Dedifferentiated amniotic fluid mesenchymal stem cell (primary cell): ENCODE measurements at regions not wholly inside any gene's neighbourhood (a gene's known extent, or its start where the extent isn't known, plus 50 kb on each side); places are given as distances from the start of the nearest gene placed in this dataset.

ENCODE experiments used
- DNase-seq: peaks from one replicate; pipeline ENCODE4 v3.0.0-alpha.2; 2016; ENCODE audit errors: extremely low spot score

DNA sequence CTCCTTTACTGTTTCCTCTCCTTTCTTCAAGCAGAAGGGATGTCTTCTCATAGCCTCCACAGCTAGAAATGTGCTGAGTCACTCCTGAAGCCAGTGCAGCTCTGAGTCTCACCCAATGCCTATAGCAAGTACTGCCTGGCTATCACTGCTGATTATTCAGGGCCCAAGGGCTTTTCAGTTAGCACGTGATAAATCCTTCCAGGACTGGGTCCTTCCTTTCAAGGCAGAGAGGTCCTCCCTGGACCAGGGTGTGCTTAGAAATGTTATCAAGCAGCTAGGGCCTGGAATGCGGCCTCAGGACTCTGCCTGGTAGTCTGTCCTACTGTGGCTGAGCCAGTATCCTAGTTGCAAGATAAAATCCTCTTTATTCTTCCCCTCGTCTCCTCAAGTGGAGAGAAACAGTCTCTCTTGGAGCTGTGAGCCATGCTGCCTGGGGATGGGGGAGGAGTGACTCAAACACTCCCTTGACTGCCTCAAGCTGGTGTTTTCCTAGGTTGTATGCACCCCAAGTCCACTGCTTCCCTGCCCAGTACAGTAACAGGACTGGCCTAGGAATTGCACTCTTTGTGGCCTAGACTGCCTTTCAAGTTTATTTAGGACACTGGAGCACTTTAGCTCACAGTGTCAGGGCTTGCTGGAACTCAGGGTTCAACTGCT is 198.7 kb upstream of the SERP2 start:
- DNase-seq = peak; percentile 35

DNA sequence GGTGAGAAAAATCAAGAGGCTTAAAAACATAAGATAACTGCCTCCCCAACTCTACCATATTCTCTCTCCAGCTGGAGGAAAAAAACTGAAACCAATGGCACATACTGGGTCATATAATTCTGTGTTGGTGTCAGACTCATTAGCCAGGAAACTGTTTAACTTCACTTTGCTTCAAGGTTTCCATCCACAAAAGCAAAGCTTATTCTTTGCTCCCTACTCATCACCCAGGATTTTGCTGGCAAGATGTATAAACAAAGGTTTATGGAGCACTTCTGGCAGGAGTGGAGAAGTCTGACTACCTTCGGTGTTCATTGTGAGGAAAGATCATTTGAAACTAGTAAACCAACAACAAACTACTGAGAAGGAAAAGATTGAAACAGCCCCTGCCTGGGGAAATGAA is 197.5 kb upstream of the SERP2 start:
- no peak for DNase-seq

DNA sequence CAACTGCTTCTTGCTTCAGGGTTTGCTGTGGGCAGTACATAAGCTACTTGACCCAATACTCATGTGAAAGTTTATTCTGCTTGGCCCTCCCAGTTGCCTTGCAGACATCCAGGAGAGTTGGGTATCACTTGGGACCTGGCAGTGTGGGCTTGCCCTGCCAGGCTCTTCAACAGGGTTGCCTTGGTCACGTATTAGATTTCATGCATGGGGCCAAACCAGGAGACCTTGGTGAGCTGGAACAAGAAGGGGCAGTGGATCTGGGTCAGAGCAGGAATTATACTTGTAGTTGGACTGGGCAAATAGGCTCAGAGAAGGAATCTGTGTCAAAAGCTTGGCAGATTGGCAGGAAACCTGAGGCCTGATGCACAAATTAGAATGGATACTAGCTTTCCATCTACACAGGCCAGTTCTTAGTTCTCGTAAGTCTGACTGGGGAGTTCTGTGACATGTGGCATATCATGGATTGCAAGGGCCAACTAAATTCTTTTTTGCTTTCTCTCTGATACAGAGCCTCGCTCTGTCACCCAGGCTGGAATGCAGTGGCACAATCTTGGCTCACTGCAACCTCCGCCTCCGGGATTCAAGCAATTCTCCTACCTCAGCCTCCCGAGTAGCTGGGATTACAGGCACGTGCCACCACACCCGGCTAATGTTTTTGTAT is 192.6 kb upstream of the SERP2 start:
- DNase-seq = no peak

DNA sequence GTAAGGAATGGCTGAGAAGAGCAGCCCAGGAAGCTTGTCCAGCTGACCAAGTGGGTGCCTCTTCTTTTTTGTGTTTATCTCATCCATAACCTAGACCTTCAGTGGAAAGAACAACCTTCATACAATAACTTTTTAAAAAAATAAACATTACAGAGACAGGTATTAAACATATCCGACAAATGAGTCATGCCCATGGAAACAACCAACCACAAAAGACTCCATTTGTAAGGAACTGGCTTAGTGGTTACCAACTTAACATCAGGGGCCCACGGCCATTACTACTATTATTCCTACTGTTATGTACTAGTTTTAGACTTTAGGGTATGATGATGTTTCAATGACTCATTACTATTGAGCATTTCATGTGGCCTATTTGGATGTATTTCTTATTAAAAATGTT is 191.7 kb upstream of the SERP2 start:
- no peak for DNase-seq

DNA sequence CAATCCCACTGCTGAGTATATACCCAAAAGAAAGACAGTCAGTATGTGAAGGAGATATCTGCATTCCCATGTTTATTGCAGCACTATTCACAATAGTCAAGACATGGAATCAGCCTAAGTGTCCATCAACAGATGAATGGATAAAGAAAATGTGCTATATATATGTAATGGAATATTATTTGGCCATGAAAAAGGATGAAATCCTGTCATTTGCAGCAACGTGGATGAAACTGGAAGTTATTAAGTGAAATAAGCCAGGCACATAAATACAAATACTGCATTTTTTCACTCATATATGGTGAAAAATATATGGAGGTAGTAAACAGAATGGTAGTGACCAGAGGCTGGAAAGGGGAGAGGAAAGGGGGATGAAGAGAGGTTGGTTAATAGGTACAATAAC is 188.9 kb upstream of the SERP2 start:
- no peak for DNase-seq

DNA sequence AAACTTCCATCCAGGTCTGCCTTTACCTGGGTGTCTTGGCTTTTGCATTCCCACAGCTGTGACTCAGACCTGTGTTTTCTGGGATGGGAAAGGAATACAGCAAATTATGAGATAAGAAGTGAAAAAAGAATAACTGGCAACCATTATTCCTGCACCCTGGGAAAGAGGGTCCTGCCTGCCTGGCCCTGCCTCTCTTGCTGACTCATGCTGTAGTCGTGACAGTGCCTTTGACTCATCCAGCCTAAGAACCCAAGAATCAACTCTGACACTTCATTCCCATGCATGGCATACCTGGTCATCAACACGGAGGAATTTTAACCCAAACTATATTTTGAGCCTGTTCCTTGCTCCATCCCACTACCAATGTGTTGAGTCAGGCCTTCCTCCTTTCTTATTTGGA is 185.4 kb upstream of the SERP2 start:
- DNase-seq = no peak

DNA sequence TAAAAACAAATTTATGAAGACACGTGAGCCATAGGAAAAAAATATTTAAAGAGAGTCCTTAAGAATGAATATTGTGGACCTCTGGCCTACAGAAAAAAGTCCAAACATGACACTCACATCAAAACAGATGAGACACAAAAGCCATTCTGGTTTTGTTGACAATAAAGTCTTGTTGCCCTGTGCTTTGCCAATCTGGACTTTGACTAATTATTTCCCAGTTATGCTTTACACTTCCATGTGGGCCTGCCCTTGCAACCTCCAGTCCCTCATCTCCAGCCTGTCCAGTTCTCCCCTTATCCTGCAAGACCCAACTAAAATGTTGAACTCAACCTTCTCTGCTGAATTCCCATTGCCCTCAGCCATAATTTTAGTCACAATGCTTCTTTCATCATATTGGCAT is 184.5 kb upstream of the SERP2 start:
- DNase-seq = no peak

DNA sequence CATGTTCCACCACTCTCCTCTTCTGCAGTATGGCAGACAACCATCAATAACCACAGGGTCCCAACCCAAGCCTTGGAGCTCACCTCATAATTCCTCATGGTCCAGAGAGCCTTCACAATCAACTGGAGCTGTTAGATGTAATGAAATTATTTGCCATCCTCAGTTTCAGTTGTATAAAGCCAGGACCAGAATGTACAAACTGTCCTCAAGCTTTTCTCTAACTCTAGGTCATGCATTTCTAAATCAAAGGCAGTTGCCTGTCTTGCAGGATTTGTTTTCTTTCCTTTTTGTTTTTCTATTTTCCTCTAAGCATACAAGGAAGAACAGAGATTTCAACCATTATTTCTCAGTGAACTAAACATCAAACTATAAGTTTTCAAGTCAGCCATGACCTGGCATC is 182.5 kb upstream of the SERP2 start:
- no peak for DNase-seq

DNA sequence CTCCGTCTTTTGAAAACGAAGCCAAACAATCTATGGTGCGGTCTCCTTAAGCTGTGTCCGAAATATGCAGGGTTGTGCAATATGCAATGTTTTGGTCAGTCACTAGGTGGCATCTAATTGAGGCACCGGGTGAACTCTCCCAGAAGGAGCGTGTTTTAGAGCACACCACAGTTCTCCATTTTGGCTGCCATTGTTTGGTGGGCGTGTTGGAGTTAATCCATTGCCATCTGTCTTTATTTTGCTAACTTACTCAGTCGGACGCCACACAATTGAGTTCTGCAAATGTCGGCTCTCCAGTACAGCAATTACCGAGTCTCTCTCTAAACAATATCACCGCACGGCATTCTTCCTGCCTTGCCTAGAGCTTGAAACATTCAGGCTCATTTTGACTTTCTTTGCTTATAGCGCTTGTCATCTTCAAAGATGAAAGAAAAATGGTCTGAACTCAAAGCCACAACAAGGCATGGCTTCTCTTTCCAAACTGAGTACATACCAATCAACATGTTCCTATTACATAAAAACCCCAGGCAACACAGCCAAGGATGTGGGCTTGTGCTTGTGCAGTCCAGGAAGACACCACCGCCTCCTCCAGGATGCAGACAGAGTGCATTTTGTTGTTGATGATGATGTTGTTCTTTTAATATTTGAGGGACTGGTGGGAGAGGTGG is 182.0 kb upstream of the SERP2 start:
- DNase-seq = peak; percentile 84

DNA sequence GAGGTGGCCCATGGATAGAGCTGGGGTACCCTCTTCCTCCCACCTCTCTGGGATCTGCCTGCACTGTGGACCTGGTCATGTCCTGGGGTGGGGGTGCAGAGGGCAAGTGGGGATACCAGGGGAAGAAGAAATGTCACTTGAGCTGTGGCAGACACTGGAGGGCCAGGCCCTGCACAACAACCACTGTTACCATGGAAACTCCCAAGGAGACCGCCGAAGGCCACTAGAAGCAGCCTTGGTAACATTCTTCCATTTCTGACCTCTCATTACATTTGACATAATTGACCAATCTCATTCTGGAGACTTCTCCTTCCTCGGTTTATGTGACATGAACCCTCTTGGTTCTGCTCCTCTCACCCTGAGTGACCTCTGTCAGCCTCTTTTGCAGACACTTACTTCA is 179.9 kb upstream of the SERP2 start:
- DNase-seq = no peak

DNA sequence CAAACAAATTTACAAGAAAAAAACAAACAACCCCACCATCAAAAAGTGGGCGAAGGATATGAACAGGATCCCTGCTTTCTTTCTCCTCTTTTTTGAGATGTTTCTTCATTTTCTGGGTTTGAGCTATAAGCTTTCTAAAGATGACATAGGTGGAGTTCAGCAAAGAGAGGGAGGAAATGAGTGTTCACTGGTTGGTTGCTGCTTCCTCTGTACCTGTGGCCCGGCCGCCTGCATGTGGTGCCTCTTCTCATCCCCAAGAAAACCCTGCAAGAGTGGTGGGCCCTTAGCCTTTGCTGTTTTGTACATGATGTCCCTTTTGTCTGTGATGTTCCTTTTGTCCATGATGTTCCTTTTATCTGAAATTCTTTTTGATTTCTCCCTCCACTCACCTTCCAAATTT is 178.4 kb upstream of the SERP2 start:
- no peak for DNase-seq

DNA sequence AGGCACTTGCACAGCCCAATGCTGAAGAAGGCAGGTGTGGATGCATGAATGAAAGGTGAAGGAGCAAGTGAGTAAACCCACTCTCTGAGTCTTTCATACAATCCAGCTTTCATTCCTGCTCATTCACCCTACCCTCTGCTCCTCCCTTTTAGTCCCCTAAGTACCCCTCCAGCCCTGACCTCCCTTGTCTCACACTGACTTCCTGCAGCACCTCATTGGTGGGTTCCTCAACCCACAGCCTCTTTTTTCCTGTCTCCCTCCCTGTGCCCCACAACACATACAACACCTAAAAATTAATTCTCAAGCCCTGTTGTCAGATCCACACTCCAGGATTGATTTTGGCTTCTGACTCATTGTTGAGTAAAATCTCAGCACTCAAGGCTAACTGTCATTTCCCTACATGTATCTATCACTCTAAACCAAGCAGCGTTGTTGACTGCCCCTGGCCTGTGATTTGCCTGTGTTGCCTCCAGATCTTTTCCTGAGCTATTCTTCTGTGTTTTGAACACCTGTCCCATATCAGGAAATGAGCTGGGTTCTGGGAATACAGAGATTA is 177.3 kb upstream of the SERP2 start:
- no peak for DNase-seq

DNA sequence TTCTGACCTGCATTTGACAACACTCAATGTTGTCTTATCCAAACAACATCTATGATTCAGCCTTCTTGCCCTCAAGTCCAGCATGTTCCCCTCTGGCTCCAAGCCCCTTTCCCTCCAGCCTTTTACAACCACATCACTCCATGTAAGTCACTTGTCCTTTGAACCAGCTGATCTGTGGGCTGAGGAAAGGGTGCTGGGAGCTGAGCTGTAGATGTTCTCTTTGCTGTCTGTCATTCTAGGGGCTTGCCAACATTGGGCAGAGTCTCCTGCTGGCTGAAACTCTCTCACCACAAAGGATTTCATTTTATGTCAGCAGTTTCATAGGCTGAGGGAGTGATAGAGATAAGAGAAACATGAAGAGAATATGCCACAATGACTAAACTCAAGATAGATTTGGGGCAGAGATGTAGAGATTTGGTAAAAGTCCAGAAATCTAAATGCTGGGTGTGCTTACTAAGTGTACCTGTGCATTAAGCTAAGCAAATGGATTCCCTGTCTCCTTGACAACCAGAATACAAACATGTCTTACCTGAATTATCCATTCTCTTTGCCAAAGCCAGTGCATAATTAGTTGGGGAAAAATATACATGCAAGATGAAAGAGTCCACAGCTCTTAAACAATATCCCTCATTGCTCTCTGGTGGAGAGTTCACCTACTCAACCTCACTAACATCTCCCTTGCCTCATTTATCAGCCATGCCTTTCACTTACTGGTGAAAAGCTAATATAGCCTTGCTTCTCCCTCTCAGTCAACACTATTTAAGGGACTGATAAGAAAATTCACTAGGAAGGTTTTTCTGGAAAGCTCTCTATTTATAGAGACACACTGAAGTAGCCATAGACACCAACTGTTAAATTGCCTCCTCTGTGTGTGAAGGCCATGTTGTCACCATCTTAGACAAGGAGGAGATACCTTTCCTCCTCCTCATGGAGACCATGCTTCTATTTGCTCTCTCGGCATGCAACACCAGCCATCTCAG is 175.5 kb upstream of the SERP2 start:
- no peak for DNase-seq

DNA sequence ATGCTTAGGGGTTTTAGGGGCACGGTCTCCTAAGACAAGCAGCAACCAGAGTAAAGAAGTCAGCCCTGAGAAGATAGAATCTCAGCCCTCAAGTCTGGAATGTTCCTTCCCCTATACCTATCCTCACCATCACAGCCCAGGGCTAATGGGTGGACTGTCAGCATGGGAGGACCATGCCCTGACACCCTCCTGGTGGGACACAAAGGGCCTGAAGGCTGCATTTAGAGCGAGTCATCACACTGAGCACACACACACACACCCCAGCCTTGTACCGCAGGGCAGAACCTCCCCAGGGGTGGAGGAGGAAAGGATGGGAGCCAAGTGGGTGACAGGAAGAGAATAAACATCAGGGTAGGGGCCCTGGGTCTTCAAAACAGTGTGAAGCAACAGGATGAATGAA is 174.8 kb upstream of the SERP2 start:
- no peak for DNase-seq

DNA sequence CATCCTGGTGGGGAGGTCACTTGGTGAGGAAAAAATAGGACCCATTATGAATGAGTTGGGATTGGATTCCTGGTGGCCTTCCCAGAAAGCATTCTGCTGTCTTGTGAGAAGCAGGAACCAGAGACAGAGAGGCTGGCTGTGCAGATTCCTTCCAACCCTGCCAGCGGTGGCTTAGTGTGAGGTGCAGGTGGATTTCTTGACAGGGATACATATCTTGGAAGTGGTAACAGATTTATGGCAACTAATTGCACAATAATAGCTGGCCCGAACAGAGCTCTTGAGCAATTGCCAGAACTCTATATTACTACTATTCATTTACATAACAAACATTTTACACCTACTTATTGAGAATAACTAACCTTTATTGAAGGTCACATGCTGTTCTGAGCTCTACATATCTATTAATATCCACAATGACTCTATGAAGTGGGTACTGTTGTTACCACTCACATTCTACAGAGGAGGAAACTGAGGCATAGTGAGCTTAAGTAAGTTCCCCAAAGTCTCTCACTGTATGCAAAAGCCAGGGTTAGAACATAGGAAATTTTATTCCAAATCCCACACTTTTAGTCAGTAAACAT is 173.9 kb upstream of the SERP2 start:
- DNase-seq = no peak

DNA sequence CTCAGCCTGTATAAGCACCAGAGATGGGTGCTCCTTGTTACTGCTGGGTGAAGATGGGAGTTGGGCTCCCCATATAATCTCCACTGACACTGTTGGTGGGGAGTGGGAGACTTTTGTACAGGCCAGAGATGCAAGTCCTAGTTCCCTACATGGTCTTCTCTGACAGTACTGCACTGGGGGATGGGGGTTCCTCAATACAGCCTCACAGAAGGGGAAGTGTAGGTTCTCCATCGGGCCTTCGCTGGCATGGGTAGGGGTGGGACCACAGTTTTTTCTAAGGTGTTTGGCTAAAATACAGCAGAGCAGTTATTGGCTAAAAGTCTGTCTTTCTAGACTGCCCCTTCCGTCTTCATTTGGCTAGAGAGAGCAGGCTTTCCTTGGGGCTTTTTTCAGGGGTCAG is 167.2 kb upstream of the SERP2 start:
- no peak for DNase-seq

DNA sequence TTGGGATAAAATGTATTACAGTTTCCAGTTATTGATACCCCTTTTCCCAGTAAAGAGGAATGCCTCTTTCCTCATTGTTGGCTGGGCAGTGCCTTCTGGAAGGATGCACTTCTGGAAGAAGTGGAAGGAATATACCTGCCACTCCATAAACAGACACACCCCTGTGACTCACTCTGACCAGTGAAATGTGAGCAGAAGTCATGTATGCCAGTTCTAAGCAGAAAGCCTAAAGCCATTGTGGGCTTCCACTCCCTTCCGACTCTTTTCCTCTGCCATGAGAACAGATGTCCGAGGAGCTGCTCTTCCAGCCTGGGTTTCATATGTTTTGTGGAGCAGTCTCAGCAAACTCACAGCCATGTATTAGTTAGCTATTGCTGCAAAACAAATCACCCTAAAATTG is 166.1 kb upstream of the SERP2 start:
- no peak for DNase-seq

DNA sequence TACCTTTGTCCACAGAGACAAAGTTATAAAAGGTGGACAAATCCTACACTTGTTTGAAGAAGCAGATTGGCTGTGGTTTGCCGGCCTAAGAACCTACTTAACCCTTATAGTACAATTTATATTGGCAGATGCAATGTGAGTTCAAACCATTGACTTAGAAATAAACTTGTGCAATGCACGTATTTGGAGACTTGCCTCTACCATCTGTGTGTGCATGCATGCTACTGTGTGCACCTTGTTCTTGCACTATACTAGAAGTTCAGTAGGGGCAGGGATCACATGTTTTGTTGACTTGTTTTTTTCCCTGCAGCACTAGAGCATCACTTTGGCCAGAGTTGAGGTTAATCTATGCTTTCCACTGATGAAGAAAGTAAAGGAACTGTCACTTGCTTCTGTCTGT is 163.1 kb upstream of the SERP2 start:
- DNase-seq = no peak

DNA sequence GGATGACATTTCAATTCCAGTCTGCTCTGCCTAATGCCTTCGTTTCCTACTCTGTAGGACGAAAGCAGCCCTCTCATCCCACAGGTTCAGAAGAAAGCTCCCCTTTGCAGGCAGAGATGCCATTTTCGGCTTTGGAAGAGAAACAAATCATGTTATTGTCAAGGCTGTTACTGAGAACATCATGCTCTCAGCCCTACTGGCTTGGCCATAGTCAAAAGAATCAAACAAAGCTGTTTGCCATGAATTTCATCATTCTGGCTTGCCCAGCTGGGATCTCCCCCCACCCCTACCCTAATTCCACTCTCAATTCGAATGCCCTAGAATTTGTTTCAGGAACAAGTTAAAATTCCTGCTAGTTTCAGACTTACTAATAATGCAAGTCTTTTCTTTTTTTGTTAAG is 162.3 kb upstream of the SERP2 start:
- peak; percentile 57 for DNase-seq

DNA sequence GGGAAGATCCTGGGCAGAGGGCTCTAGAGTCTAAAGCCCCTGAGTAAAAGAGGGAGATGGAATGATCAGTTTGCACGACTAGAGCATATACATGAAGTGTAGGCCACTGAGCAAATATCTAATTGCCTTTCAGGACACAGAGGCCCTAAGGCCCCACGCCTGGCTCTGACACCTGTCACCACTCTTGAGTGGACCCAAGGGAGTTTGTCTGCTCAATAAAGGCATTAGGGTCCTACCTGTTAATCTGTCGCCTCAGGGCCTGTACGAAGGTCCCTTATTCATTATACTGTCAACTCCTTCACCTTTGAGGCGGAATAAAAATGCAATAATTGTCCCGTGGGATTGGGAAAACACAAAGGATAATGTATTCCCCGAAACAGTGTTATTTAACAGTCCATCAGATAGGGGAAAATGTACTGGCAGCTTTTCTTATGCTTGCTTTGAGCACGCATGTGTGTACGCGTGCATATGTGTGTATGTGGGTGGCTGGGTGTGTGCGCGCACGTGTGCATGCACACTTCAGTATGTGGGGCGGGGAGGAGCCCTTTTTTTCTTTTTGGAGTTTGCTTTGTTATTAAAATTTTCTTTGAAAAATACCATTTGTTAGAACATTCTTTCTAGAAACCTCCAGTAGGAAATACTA is 161.8 kb upstream of the SERP2 start:
- DNase-seq = no peak
